ENCODE measurements at regions not wholly inside any gene's neighbourhood (a gene's known extent, or its start where the extent isn't known, plus 50 kb on each side); places are given as distances from the start of the nearest gene placed in this dataset.

- DNase-seq (ENCODE audit: low read depth in 2 of 2): no peak
Measured at GRCh38 chr3:124243177-124243859, 251.4 kb upstream of the ROPN1 start.

DNA sequence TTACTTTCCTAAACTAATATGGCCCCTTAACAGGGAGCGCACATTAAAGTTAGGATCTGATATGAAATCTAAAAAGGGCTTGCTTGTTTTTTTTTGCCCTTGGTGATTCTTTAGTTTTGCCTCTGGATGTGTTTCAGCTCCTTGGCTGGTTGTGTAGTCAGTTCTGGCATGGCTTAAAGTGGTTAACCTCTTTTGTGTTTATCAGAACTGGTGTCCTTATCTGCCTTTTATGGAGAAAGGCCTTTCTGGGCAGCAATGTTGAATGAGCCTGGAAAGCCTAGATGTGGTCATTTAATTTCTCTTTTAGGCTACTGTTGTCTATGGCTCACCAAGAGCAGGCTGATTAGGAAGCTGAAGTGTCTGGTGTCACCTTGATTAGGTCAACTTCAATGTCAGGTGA, 254.5 kb upstream of the ROPN1 start:
- DNase-seq (ENCODE audit: low read depth in 2 of 2): no peak

DNA sequence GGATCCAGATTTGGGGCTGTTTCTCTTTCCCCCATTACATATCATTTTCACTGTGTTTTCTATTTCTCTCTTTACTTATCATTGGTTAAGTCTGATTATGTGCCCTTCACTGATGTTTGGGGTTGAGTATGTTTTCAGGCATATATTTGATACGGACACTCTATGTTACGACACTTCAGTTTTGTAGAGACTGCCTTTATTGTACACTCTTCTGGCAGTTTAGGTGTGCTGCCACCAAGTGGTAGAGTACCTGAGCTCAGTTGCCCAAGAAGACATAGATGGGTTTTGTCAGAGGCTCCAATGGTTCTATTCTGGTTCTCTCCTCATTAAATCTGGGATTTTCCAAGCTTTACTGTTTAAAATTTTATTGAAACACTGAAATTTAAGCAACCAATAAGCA, 255.0 kb upstream of the ROPN1 start:
- DNase-seq (ENCODE audit: low read depth in 2 of 2): no peak

DNA sequence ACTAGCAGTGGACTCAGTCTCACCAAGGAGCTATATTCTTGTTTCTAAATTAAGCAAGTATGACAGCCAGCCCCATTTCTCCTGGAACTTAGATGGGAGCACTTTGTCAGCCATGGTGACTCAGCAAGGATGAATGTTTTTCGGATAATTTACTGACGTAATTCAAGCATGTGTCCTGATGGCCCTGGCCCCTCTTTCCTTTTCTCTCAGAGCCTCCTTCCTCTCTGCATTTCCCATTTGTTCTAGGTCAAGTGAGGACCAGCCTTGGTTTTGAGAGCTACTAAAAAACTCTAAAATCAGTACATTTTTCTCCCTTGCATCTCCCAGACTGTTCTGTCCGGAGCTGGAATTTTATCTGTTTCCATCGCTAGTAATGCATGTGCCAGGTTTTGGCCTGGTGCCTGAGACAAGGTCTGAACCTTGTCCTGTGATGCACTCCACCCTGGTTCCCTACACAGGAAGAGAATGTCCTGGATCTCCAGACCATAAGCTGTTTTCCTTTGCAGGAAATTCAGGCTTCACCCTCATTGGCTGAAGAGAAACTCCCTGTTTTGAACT, 256.6 kb upstream of the ROPN1 start:
- no peak for DNase-seq (ENCODE audit: low read depth in 2 of 2)

DNA sequence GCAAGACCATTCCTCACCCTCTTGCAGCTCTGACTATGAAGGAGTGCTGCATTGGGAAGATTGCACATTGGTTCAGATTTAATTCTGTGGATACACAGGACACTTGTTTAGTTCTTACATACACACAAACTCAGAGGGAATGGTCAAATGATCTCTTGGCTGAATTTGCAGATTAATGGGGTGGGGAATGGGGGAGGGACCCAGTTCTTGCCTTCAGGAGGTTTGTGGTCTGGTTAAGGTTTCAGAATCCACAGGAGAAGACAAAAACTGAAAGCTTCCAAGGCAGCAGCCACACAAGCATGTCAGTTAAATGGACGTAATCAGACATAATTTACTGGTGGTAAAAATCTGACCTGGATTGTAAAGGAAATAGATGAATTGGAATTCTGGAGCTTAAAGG, 257.1 kb upstream of the ROPN1 start:
- no peak for DNase-seq (ENCODE audit: low read depth in 2 of 2)

DNA sequence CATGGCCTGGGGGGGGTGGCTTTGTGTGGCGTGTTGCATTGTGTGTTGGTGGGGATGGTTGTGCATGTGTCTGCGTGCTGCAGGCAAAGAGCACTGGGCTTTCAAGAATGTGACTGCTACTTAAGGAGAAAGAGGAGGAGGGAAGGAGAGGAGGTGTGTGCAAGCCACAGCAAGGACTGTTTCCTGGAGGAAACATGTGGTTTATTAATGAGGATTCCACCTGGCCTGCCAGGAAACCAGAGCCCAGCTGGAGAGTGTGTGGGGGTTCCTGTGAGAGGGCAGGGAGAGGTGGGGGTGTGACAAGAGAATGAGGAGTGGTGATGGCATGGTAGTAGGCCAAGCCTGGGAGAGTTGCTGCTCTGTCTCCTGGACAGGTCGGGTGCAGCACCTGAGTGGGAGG, 258.1 kb upstream of the ROPN1 start:
- DNase-seq (ENCODE audit: low read depth in 2 of 2): no peak

- no peak for DNase-seq (ENCODE audit: low read depth in 2 of 2)
Measured at GRCh38 chr3:124256156-124256555, 264.2 kb upstream of the ROPN1 start.

- no peak for DNase-seq (ENCODE audit: low read depth in 2 of 2)
Measured at GRCh38 chr3:124256599-124256998, 264.7 kb upstream of the ROPN1 start.

- no peak for DNase-seq (ENCODE audit: low read depth in 2 of 2)
Measured at GRCh38 chr3:124257336-124257864, 265.5 kb upstream of the ROPN1 start.

DNA sequence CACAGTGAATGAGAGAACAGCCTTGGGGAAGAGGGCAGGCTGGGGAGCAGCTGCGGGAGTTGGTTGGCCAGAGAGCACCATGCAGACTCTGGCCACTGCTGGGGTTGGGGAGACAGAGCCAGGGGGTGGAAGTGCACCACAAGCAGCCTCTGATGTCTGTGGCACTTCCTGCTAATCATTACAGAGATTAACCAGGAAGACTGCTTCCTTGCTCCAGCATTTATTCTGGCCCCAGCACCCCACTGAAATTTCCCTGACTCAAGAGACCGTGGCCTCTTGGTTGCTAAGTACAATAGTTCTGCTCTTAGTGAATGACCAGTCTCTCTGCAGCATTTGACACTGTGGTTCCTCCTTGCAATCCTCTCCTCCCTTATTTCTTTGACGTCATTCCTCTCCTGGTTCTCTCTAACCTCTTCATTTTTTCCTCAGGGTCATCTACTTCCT, 266.2 kb upstream of the ROPN1 start:
- DNase-seq (ENCODE audit: low read depth in 2 of 2): no peak

- DNase-seq (ENCODE audit: low read depth in 2 of 2): no peak
Measured at GRCh38 chr3:124260206-124260915, 268.4 kb upstream of the ROPN1 start.

DNA sequence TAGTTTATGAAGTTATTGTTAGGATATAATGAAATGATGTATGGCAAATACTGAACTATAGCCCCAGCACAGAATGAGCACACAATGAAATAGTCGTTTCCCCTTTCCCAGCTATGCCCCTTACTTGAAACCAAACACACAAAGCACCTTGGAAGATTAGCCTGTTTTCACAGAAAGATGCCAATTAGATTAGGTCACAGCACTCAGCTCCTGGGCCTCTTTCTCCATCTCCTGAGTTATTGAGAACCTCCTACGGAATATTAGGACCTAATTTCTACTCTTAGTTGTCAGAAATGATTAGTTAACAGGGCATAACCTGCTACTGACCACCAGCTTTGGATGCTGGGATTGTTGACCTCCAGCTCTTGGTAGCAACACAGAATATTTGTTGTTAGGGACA, 269.4 kb upstream of the ROPN1 start:
- DNase-seq (ENCODE audit: low read depth in 2 of 2): no peak

DNA sequence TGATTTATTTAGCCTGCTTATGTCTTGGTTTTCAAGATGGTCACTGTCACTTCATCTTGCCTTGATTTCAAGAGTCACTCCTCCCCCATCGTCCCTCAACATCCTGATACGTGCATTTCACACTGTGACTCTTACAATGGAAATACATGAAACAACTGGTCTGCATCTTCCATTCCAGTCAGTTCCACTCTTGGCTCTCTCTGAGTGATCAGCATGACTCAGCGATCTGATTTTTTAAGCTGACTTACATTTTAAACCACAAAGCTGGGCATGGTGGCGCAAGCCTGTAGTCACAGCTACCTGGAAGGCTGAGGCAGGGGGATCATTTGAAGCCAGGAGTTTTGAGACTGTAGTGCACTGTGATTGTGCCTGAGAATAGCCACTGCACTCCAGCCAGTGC, 271.2 kb upstream of the ROPN1 start:
- no peak for DNase-seq (ENCODE audit: low read depth in 2 of 2)

- DNase-seq (ENCODE audit: low read depth in 2 of 2): no peak
Measured at GRCh38 chr3:124264346-124264745, 272.4 kb upstream of the ROPN1 start.

DNA sequence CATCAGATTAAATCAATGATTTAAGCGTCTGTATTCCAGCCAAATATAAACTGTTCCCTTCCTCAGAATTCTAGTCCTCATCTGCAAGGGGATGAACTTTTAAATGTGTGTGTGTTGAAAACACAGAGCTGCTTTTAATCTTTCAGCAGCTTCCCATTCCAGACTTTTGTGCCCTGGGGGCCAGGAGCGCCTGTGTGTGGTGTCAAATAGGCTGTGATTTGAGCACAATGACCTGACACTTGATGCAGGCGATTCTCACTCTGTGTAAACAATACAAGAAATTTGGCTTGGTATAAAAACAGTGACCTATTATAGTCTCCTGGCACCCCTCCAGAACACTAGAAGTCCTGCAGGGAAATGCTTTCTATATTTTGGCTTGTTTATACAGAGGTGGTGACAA, 274.6 kb upstream of the ROPN1 start:
- DNase-seq (ENCODE audit: low read depth in 2 of 2): no peak

DNA sequence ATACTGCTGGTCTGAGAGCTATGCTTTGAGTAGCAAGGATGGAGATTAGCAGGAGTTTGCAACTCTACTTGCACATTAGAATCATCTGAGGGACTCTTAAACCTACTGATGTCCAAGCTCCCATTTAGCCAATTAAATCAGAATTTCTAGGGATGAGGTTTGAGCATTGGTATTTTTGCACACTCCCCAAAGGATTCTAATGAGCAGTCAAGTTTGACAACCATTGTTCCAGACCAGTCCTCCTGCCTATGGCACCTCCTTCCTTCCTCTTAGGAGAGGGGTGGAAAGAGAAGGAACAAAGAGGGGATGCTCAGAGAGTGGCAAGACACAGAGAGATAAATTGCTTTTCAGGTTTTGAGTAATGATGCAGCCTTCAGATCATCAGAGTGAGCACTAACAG, 275.5 kb upstream of the ROPN1 start:
- no peak for DNase-seq (ENCODE audit: low read depth in 2 of 2)

- no peak for DNase-seq (ENCODE audit: low read depth in 2 of 2)
Measured at GRCh38 chr3:124268355-124268754, 276.4 kb upstream of the ROPN1 start.

- no peak for DNase-seq (ENCODE audit: low read depth in 2 of 2)
Measured at GRCh38 chr3:124269619-124270018, 277.7 kb upstream of the ROPN1 start.

DNA sequence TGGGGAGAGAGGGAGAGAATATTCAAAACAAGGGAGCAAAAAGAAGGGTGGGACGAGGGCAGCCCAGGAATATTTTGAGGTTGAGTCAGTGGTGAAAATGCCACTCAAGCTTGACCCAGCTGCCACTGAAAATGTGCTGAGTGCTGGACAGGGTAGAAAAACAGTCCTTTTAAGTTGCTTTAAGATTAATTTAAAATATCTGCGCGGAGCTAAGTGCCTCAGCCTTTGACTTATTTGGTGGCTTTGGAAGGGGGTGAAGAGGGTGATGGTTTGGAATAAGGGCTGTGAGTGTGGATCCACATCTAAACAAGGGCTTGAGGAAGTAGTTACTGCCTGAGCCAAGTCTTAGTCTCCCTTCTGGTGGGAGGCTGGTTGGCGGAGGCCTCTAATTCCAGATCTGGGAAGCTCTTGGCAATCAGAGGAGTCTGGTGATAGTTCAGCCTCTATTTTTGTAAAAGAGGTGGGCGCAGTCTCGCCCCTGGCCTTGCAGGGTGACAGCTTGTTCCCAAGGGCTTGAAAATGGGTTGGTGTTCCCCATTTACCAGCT, 280.8 kb upstream of the ROPN1 start:
- no peak for DNase-seq (ENCODE audit: low read depth in 2 of 2)

DNA sequence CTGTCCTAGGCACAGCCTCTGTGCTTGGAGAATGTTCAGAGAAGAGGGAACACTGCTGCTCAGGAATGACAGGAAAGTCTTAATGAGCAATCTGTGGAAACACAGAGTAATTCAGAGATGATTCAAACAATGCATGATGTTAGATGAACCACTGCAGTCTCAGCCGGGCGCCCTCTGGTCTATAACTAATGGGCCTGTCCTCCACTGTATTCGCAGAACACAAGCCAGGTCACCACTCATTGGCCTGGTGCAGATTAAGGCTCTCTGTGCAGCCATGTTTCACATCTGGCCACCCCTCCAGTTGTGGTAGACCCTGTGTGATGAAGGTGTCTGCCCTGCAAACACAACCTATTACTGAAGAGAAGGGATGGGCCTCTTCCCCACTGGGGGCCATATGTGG, 281.7 kb upstream of the ROPN1 start:
- no peak for DNase-seq (ENCODE audit: low read depth in 2 of 2)

- no peak for DNase-seq (ENCODE audit: low read depth in 2 of 2)
Measured at GRCh38 chr3:124274051-124274450, 282.1 kb upstream of the ROPN1 start.

DNA sequence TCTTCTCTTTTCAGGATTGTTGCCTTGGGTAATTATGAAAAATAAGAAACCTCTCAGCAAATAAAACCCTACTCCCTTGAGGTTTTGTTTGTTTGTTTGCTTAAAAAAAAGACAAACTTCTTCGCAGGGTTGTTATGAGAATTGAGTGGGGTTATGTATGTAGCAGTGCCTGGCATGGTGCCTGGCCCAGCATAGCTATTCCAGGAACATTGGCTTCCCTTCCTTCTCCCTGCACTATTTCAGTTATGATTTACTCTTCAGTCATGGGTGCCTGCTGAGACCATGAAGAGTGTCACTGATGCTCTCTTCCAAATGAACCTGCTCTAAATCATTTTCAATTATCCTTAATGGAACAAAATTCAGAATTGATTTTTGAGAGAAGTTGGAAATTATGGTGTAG, 283.5 kb upstream of the ROPN1 start:
- DNase-seq (ENCODE audit: low read depth in 2 of 2): no peak

DNA sequence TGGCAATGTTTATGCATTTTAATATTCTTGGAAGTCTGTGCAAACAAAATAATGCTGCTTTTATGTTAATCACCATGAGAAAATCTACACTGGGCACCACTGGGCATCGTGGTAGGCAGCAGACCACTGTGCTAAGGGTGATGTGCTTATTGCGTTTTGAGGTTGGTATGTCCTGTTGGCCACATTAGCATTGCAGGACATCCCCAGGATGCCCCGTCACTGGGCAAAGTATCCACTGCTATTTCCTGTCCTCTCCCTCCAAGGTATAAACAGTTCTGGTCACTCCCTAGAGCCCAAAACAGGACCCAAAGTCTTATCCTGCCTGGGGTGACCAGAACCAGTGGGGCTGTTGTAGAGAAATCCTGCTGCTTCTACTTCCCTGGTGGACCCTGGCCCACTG, 284.2 kb upstream of the ROPN1 start:
- DNase-seq (ENCODE audit: low read depth in 2 of 2): no peak

All from stimulated activated CD8-positive, alpha-beta memory T cell treated with anti-CD3 and anti-CD28 coated beads, Interleukin-7, amount 100 ng/mL, for 4 hours (primary cell).